ENCODE measurements at regions not wholly inside any gene's neighbourhood (a gene's known extent, or its start where the extent isn't known, plus 50 kb on each side); places are given as distances from the start of the nearest gene placed in this dataset.

DNA sequence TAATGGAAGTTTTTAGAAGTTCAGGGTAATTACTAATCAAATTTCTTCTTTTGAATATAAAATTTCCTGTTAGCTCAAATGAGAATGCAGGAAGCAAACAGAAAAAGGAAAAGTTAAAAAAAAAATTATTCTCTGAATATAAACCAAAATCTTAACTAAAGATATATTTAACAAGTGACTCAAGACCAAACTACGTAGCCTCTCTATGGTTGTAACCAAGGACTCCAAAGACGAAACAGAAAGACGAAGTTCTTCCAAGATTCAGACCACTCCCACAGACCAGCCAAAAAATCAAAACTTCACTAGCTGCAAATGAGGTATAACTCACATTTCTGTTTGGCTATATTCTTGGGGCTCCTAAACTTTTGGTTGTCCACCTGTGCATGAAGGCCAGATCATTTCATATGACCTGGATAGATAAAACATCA, 846.5 kb upstream of the ALCAM start:
- TF ChIP-seq GATA2 (IDR thresholded peaks at IDR 0.05; ENCODE audit: low read depth, low read length) (no peak), GATA3 (IDR thresholded peaks at IDR 0.05; ENCODE audit: low read depth, low read length) (no peak)
